GM12878 (cell line): ENCODE measurements at regions not wholly inside any gene's neighbourhood (a gene's known extent, or its start where the extent isn't known, plus 50 kb on each side); places are given as distances from the start of the nearest gene placed in this dataset.

Experiments used
- EGR1 ChIP-seq, 2 experiments: IDR thresholded peaks; 1 replicate in 1 of 2; 2 replicates in 1 of 2; pipeline ENCODE4 v1.6.1; 2011 to 2012; ENCODE audit warnings: low read depth in 2 of 2, low read length in 2 of 2, borderline replicate concordance in 1 of 2, mild to moderate bottlenecking in 1 of 2, moderate library complexity in 1 of 2
- KLF5 ChIP-seq: fragments of 450-650 bp; IDR thresholded peaks from 2 replicates; pipeline ENCODE4 v1.6.1; 2014; ENCODE audit warnings: mild to moderate bottlenecking; ENCODE audit not compliant: partially characterized antibody
- MTA3 ChIP-seq: IDR thresholded peaks from 2 replicates; pipeline ENCODE4 v1.6.1; 2012; ENCODE audit warnings: low read length, inconsistent platforms, borderline replicate concordance
- POLR2A ChIP-seq: IDR thresholded peaks from 2 replicates; pipeline ENCODE4 v1.6.1; 2011; ENCODE audit warnings: low read depth, mild to moderate bottlenecking, low read length
- RBBP5 ChIP-seq: fragments of 200-600 bp; sonication (generic); conservative IDR thresholded peaks from 2 replicates; pipeline ENCODE4 v1.6.1; 2016
- RUNX3 ChIP-seq: IDR thresholded peaks from 2 replicates; pipeline ENCODE4 v1.6.1; 2012; ENCODE audit warnings: low read length, inconsistent platforms
- SMAD5 ChIP-seq: IDR thresholded peaks from 2 replicates; pipeline ENCODE4 v1.6.1; 2016; ENCODE audit warnings: antibody characterized with exemption, low read depth
- SPI1 ChIP-seq: IDR thresholded peaks from 2 replicates; pipeline ENCODE4 v1.6.1; 2011; ENCODE audit warnings: low read depth, mild to moderate bottlenecking, low read length, moderate library complexity, borderline replicate concordance; ENCODE audit not compliant: insufficient read depth
- TF ChIP-seq, protein P1 (sequence below): fragments of 450-650 bp; IDR thresholded peaks from 2 replicates; pipeline ENCODE4 v1.6.1; 2016; ENCODE audit warnings: mild to moderate bottlenecking
- TF ChIP-seq, protein P2 (sequence below): fragments of 450-650 bp; conservative IDR thresholded peaks from 2 replicates; pipeline ENCODE4 v1.6.1; 2017; ENCODE audit warnings: mild to moderate bottlenecking, moderate library complexity
- TF ChIP-seq, protein P3 (sequence below): IDR thresholded peaks from 2 replicates; pipeline ENCODE4 v1.6.1; 2011; ENCODE audit warnings: borderline replicate concordance, low read depth, mild to moderate bottlenecking, moderate library complexity, mixed read lengths, low read length; ENCODE audit not compliant: insufficient read depth; ENCODE audit errors: extremely low read length

DNA sequence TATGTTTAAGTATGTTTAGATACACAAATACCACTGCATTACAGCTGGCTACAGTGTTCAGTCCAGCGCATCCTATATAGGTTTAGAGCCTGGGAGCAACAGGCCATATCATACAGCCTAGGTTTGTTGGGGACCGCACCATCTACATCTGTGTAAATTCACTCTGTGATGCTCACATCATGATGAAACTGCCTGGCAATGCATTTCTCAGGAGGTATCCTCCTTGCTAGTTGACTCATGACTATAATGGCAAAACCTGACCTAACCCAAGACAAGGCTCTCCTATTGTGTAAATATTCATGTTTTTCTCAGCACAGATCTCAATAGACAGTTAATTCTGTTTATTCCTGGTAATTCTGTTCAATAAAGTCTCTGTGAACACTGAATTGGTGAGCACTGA, 240.7 kb upstream of the PFKP start (continued):
- TF ChIP-seq RUNX3 (no peak), SMAD5 (no peak), SPI1 (no peak), RBBP5 (no peak), KLF5 (no peak), POLR2A (no peak), EGR1 (IDR thresholded peaks at IDR 0.05; ENCODE audit: borderline replicate concordance in 1 of 2, low read depth in 2 of 2, low read length in 2 of 2) (no peak), MTA3 (no peak)
- TF ChIP-seq, protein P1, sequence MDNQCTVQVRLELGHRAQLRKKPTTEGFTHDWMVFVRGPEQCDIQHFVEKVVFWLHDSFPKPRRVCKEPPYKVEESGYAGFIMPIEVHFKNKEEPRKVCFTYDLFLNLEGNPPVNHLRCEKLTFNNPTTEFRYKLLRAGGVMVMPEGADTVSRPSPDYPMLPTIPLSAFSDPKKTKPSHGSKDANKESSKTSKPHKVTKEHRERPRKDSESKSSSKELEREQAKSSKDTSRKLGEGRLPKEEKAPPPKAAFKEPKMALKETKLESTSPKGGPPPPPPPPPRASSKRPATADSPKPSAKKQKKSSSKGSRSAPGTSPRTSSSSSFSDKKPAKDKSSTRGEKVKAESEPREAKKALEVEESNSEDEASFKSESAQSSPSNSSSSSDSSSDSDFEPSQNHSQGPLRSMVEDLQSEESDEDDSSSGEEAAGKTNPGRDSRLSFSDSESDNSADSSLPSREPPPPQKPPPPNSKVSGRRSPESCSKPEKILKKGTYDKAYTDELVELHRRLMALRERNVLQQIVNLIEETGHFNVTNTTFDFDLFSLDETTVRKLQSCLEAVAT, result no peak
- TF ChIP-seq, protein P2, sequence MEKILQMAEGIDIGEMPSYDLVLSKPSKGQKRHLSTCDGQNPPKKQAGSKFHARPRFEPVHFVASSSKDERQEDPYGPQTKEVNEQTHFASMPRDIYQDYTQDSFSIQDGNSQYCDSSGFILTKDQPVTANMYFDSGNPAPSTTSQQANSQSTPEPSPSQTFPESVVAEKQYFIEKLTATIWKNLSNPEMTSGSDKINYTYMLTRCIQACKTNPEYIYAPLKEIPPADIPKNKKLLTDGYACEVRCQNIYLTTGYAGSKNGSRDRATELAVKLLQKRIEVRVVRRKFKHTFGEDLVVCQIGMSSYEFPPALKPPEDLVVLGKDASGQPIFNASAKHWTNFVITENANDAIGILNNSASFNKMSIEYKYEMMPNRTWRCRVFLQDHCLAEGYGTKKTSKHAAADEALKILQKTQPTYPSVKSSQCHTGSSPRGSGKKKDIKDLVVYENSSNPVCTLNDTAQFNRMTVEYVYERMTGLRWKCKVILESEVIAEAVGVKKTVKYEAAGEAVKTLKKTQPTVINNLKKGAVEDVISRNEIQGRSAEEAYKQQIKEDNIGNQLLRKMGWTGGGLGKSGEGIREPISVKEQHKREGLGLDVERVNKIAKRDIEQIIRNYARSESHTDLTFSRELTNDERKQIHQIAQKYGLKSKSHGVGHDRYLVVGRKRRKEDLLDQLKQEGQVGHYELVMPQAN, result no peak
- TF ChIP-seq, protein P3, sequence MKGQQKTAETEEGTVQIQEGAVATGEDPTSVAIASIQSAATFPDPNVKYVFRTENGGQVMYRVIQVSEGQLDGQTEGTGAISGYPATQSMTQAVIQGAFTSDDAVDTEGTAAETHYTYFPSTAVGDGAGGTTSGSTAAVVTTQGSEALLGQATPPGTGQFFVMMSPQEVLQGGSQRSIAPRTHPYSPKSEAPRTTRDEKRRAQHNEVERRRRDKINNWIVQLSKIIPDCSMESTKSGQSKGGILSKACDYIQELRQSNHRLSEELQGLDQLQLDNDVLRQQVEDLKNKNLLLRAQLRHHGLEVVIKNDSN, result no peak
